ENCODE measurements at regions not wholly inside any gene's neighbourhood (a gene's known extent, or its start where the extent isn't known, plus 50 kb on each side); places are given as distances from the start of the nearest gene placed in this dataset.

- no peaks in the 10 kb centered on the region for H3K79me2 ChIP-seq (ENCODE audit: control insufficient read depth in 1 of 2, insufficient read depth in 2 of 2, low read length in 2 of 2)
- H3K4me3 ChIP-seq (ENCODE audit: extremely low read depth in 1 of 4, insufficient read depth in 2 of 4, low read depth in 3 of 4, low read length in 4 of 4), result no peak overlapping the region
- H2BK5ac ChIP-seq (ENCODE audit: low read depth, low read length), result no peak overlapping the region
- no peak overlapping the region for H3K14ac ChIP-seq (ENCODE audit: insufficient read length)
- H3K23me2 ChIP-seq (ENCODE audit: low read depth, low read length), result no peaks in the 10 kb centered on the region
- no peak overlapping the region for H2BK120ac ChIP-seq (replicated peaks; ENCODE audit: low read depth, low read length)
- no peak overlapping the region for H3K4ac ChIP-seq (replicated peaks; ENCODE audit: insufficient read length, low read depth, low read length)
- no peak overlapping the region for H2BK12ac ChIP-seq (ENCODE audit: low read depth, low read length)
- no peaks in the 10 kb centered on the region for H3K79me1 ChIP-seq (ENCODE audit: low read depth, low read length)
- no peak overlapping the region for H3K23ac ChIP-seq (ENCODE audit: insufficient read length)
- H3K56ac ChIP-seq (replicated peaks; ENCODE audit: insufficient read length, low read depth, low read length), result no peak overlapping the region
- 61% methylated on average over 6 of the region's 7 CpGs; no CpG with 5 or more reads in 1 of the 2 experiments for WGBS, 2 experiments (ENCODE audit: extremely low coverage in 1 of 2, insufficient coverage in 1 of 2, insufficient read length in 1 of 2, insufficient replicate concordance in 2 of 2, low coverage in 1 of 2, low lambda C conversion rate in 2 of 2, missing lambda C conversion rate in 1 of 2)
- H3K9ac ChIP-seq (replicated peaks in 1 of 4; ENCODE audit: extremely low read depth in 1 of 4, low read depth in 3 of 4, low read length in 3 of 4), result no peak overlapping the region
- no peak overlapping the region for H3K4me2 ChIP-seq (ENCODE audit: insufficient read depth in 1 of 2, low read depth in 2 of 2, low read length in 2 of 2)
- no peak overlapping the region for H2BK15ac ChIP-seq (ENCODE audit: low read length)
- no peak overlapping the region for H4K5ac ChIP-seq (ENCODE audit: insufficient read length, low read depth, low read length)
- H3K27me3 ChIP-seq (replicated peaks in 1 of 4; ENCODE audit: control insufficient read depth in 3 of 4, extremely low read depth in 1 of 4, insufficient read depth in 3 of 4, low read length in 3 of 4), result no peaks in the 10 kb centered on the region
- POLR2A ChIA-PET (ENCODE audit: partially characterized antibody), result no interaction called here
- CTCF ChIA-PET (ENCODE audit: partially characterized antibody), result interaction anchor here (0.6 to 1.4 kb wide), 8 partner anchors 10 to 412 kb away, joined by 3 read pairs; no protein-coding TSS in a partner anchor
- no peak overlapping the region for H3K27ac ChIP-seq (ENCODE audit: low read depth, low read length)
- no peak overlapping the region for H4K91ac ChIP-seq (replicated peaks; ENCODE audit: insufficient read length, low read length)
- no peak overlapping the region for H2AK5ac ChIP-seq (ENCODE audit: low read depth, low read length)
- no peak overlapping the region for H4K8ac ChIP-seq (ENCODE audit: extremely low read depth, insufficient read depth, low read length)
- H3K36me3 ChIP-seq (ENCODE audit: control insufficient read depth in 2 of 4, insufficient read depth in 4 of 4, low read length in 3 of 4), result no peaks in the 10 kb centered on the region
- H3K4me1 ChIP-seq (replicated peaks in 1 of 4; ENCODE audit: control insufficient read depth in 3 of 4, insufficient read depth in 4 of 4, low read length in 3 of 4), result no peaks in the 10 kb centered on the region
- H2BK20ac ChIP-seq (ENCODE audit: low read length), result no peak overlapping the region
- no peaks in the 10 kb centered on the region for H3K9me3 ChIP-seq (ENCODE audit: insufficient read depth in 2 of 2, low read depth in 1 of 2, low read length in 1 of 2)
- FAIRE-seq, result peak; percentile 94
- peak in 1 of 2 experiments; percentile 47 for DNase-seq (ENCODE audit: low read depth in 1 of 2, low spot score in 2 of 2)
- H2AFZ ChIP-seq (ENCODE audit: low read length), result no peak overlapping the region
- no peaks in the 10 kb centered on the region for H4K20me1 ChIP-seq (replicated peaks in 1 of 2; ENCODE audit: control insufficient read depth in 1 of 2, insufficient read depth in 2 of 2, low read length in 2 of 2)
- no peak overlapping the region for H3K18ac ChIP-seq (ENCODE audit: extremely low read depth, low read length)
- TF ChIP-seq BCL11A (IDR thresholded peaks at IDR 0.05; ENCODE audit: low read depth in 2 of 2, low read length in 2 of 2), result no peak
- peak; percentile 45 to 60 (median 56) for TF ChIP-seq CTCF (IDR thresholded peaks at IDR 0.05; ENCODE audit: control extremely low read depth in 1 of 3, insufficient read depth in 1 of 3, low read depth in 1 of 3, low read length in 3 of 3)
- TF ChIP-seq CHD2 (IDR thresholded peaks at IDR 0.05; ENCODE audit: low read length), result no peak
- no peak for TF ChIP-seq RNF2 (IDR thresholded peaks at IDR 0.05; ENCODE audit: borderline replicate concordance, low read depth, low read length, missing control alignments, poor library complexity, severe bottlenecking)
- no peak for TF ChIP-seq RBBP5 (IDR thresholded peaks at IDR 0.05; ENCODE audit: borderline replicate concordance, low read depth, low read length)
- no peak for TF ChIP-seq SRF (IDR thresholded peaks at IDR 0.05; ENCODE audit: low read depth, low read length)
- no peak for TF ChIP-seq KDM1A (IDR thresholded peaks at IDR 0.05; ENCODE audit: borderline replicate concordance, low read length)
- TF ChIP-seq BACH1 (IDR thresholded peaks at IDR 0.05; ENCODE audit: low read length), result no peak
- TF ChIP-seq EZH2 (IDR thresholded peaks at IDR 0.05; ENCODE audit: low read depth, low read length, severe bottlenecking), result no peak
- no peak for TF ChIP-seq CBX5 (IDR thresholded peaks at IDR 0.05; ENCODE audit: low read depth, low read length)
- no peak for TF ChIP-seq JUND (IDR thresholded peaks at IDR 0.05; ENCODE audit: low read length)
- TF ChIP-seq RAD21 (IDR thresholded peaks at IDR 0.05 in 1 of 2, conservative IDR thresholded peaks at IDR 0.05 in 1 of 2; ENCODE audit: low read depth in 2 of 2, low read length in 2 of 2), result peak; percentile 61 to 65
Observed at GRCh38 chrX:144566592-144566991, 680.7 kb upstream of the SPANXN1 start.

All from H1 (cell line).